A549 (cell line): ENCODE measurements at regions not wholly inside any gene's neighbourhood (a gene's known extent, or its start where the extent isn't known, plus 50 kb on each side); places are given as distances from the start of the nearest gene placed in this dataset.

ENCODE experiments used
- CTCF ChIP-seq: fragments of >200 bp; sonication (Bioruptor Twin); formaldehyde crosslinking; IDR thresholded peaks from 3 replicates; pipeline ENCODE4 v1.5.1; 2016
- POLR2A ChIP-seq: IDR thresholded peaks from 2 replicates; pipeline ENCODE4 v1.6.1; 2012; ENCODE audit warnings: mild to moderate bottlenecking, low read length

GRCh38 chr20:17100506-17100905, 126.3 kb upstream of the PCSK2 start:
- no peak for TF ChIP-seq CTCF
- TF ChIP-seq POLR2A = no peak
